ENCODE measurements at regions not wholly inside any gene's neighbourhood (a gene's known extent, or its start where the extent isn't known, plus 50 kb on each side); places are given as distances from the start of the nearest gene placed in this dataset.

GRCh38 chr5:58197875-58198274, 262.0 kb downstream of the PLK2 start:
- no peak overlapping the region for H3K4me3 ChIP-seq
- no peak for DNase-seq
- in situ Hi-C loops (cut with MboI; ENCODE audit: low sequenced_read_pairs in 4 of 4) (no loop called here), intact Hi-C loops (cut with DNase I; ENCODE audit: low total_unique reads) (no loop called here)
- H3K27me3 ChIP-seq = no peaks in the 10 kb centered on the region
- no peaks in the 10 kb centered on the region for H3K4me1 ChIP-seq
- no peak overlapping the region for H3K27ac ChIP-seq
- TF ChIP-seq POLR2A (IDR thresholded peaks at IDR 0.05) (no peak), CTCF (IDR thresholded peaks at IDR 0.05 in 4 of 5, conservative IDR thresholded peaks at IDR 0.05 in 1 of 5) (no peak)
- H3K9me3 ChIP-seq = no peaks in the 10 kb centered on the region
- H3K36me3 ChIP-seq = no peaks in the 10 kb centered on the region
- ATAC-seq = no peak

- Histone ChIP-seq H3K36me3 (no peaks in the 10 kb centered on the region), H3K9me3 (no peaks in the 10 kb centered on the region), H3K4me1 (peaks cover 6 to 16% of the 10 kb centered on the region in 2 donors), H3K27ac (no peak overlapping the region), H3K27me3 (no peaks in the 10 kb centered on the region), H3K4me3 (no peak overlapping the region)
- intact Hi-C loops (cut with DNase I; ENCODE audit: low total_unique reads) (no loop called here), in situ Hi-C loops (cut with MboI; ENCODE audit: low sequenced_read_pairs in 4 of 4) (no loop called here)
- no peak for DNase-seq
- no peak for TF ChIP-seq POLR2A (IDR thresholded peaks at IDR 0.05)
- ATAC-seq = no peak
Observed at GRCh38 chr5:58191443-58191842, 268.4 kb downstream of the PLK2 start.

GRCh38 chr5:58188262-58188651, 271.6 kb downstream of the PLK2 start:
- ATAC-seq = peak in 1 of 2 donors; percentile 24
- Histone ChIP-seq H3K9me3 (no peaks in the 10 kb centered on the region), H3K27me3 (no peaks in the 10 kb centered on the region), H3K36me3 (no peaks in the 10 kb centered on the region), H3K4me3 (no peak overlapping the region), H3K4me1 (peaks cover 6 to 16% of the 10 kb centered on the region in 2 donors), H3K27ac (no peak overlapping the region)
- intact Hi-C loops (cut with DNase I; ENCODE audit: low total_unique reads) (no loop called here), in situ Hi-C loops (cut with MboI; ENCODE audit: low sequenced_read_pairs in 4 of 4) (no loop called here)
- TF ChIP-seq POLR2A (IDR thresholded peaks at IDR 0.05) (no peak), CTCF (IDR thresholded peaks at IDR 0.05 in 4 of 5, conservative IDR thresholded peaks at IDR 0.05 in 1 of 5) (peak in 2 of 5 experiments; percentile 3 to 5)
- DNase-seq = no peak

- no peak for TF ChIP-seq POLR2A (IDR thresholded peaks at IDR 0.05)
- TF ChIP-seq CTCF (IDR thresholded peaks at IDR 0.05 in 4 of 5, conservative IDR thresholded peaks at IDR 0.05 in 1 of 5) = no peak
- in situ Hi-C loops (cut with MboI; ENCODE audit: low sequenced_read_pairs in 4 of 4) = no loop called here
Observed at GRCh38 chr5:58187432-58188261, 272.2 kb downstream of the PLK2 start.

GRCh38 chr5:58185801-58186200, 274.1 kb downstream of the PLK2 start:
- Histone ChIP-seq H3K27me3 (no peaks in the 10 kb centered on the region), H3K36me3 (no peaks in the 10 kb centered on the region), H3K9me3 (no peaks in the 10 kb centered on the region), H3K27ac (no peak overlapping the region), H3K4me3 (no peak overlapping the region), H3K4me1 (peaks cover 6 to 16% of the 10 kb centered on the region in 2 donors)
- intact Hi-C loops (cut with DNase I; ENCODE audit: low total_unique reads) (no loop called here), in situ Hi-C loops (cut with MboI; ENCODE audit: low sequenced_read_pairs in 4 of 4) (no loop called here)
- no peak for TF ChIP-seq POLR2A (IDR thresholded peaks at IDR 0.05)
- TF ChIP-seq CTCF (IDR thresholded peaks at IDR 0.05 in 4 of 5, conservative IDR thresholded peaks at IDR 0.05 in 1 of 5) = no peak
- ATAC-seq (no peak), DNase-seq (no peak)

More at GRCh38 chr5:58187432-58188261, 272.2 kb downstream of the PLK2 start:
- Histone ChIP-seq H3K27me3 (no peaks in the 10 kb centered on the region), H3K36me3 (no peaks in the 10 kb centered on the region), H3K4me3 (no peak overlapping the region), H3K27ac (no peak overlapping the region), H3K4me1 (peaks cover 6 to 16% of the 10 kb centered on the region in 2 donors), H3K9me3 (no peaks in the 10 kb centered on the region)
- ATAC-seq (no peak), DNase-seq (no peak)
- intact Hi-C loops (cut with DNase I; ENCODE audit: low total_unique reads) = no loop called here
